Femur (tissue), 1 donor: ENCODE measurements at regions not wholly inside any gene's neighbourhood (a gene's known extent, or its start where the extent isn't known, plus 50 kb on each side); places are given as distances from the start of the nearest gene placed in this dataset.

Source experiments
- DNase-seq: peaks from one replicate; pipeline ENCODE4 v3.0.0-alpha.2; 2017

DNA sequence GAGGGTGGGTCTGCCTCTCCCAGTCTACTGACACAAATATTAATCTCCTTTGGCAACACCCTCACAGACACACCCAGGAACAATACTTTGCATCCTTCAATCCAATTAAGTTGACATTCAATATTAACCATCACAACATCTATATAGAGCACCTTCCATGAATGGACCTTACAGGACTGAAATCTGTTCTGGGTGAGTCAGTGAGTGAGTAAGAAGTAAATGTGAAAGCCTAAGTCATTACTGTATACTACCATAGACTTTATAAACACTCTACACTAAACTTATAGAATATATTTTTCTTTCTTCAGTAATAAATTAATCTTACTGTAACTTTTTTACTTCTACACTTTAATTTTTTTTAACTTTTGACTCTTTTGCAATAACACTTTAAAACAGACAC, 993.8 kb upstream of the MAP3K7 start:
- DNase-seq: no peak

- DNase-seq: no peak
Observed at GRCh38 chr6:91575032-91575431, 988.2 kb upstream of the MAP3K7 start.

DNA sequence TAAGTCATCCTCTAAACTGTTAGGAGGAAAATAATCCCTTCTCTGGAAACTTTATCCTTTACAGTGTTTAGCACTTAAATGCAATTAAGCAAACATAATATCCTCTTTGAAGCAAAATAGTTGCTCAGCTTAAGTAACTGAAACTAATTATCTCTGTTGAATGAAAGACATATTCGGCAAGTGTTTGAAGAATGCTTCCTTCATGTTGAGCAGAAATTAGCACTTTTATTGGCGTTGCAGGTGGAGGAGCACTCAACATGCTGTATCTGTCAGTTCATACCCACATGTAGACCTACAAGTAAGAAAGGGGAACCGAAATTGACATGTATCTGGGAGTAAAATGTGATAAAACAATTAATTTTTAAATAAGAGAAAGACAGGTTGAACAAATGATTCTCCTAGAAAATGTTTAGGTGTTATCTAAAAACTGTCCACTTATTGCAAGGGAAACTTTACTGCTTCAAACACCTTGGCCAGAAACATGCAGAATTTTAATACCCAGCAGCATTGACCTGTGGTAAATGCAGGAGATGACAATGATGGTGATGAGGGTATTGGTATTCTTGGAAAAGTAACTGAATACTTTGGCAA, 987.0 kb upstream of the MAP3K7 start:
- DNase-seq: no peak

DNA sequence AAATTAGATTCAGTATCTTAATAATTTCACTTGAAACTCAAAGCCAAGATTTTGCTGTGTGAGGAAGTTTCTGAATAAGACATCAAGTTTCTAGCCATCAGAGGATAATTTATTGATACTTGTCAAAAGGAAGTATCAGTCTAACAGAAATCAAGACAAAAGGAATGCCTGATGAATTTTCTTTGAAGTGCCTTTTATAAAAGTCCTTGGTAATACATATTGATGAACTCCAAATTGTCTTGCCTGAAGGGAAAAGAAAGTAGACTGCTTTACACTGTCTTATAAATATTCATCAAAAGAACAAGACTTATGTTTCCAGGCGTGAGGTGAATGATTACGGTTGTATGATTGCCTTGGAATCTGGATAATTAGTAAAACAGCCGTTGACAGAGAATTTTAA, 986.0 kb upstream of the MAP3K7 start:
- DNase-seq: no peak

GRCh38 chr6:91569071-91569470, 982.2 kb upstream of the MAP3K7 start:
- DNase-seq: no peak

DNA sequence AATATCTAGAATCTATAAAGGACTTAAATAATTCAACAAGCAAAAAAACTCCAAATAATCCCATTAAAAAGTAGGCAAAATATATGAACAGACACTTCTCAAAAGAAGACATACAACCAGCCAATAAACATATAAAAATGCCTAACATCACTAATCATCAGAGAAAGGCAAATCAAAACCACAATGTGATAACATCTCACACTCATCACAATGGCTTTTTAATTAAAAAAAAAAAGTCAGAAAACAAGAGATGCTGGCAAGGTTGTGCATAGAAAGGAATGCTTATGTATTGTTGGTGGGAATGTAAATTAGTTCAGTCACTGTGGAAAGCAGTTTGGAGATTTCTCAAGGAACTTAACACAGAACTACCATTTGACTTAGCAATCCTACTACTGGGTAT, 979.6 kb upstream of the MAP3K7 start:
- no peak for DNase-seq

DNA sequence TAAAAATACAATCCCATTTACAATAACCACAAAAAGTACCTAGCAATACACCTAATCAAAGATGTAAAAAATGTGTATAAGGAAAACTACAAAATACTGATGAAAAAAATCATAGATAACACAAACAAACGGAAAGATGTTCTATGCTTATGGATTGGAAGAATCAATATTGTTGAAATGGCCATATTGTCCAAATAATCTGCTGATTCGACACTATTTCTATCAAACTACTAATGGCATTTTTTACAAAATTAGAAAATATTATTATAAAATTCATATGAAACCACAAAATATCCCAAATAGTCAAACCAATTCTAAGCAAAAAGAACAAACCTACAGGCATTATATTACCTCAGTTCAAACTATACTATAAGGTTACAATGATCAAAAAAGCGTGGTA, 978.3 kb upstream of the MAP3K7 start:
- DNase-seq: no peak

DNA sequence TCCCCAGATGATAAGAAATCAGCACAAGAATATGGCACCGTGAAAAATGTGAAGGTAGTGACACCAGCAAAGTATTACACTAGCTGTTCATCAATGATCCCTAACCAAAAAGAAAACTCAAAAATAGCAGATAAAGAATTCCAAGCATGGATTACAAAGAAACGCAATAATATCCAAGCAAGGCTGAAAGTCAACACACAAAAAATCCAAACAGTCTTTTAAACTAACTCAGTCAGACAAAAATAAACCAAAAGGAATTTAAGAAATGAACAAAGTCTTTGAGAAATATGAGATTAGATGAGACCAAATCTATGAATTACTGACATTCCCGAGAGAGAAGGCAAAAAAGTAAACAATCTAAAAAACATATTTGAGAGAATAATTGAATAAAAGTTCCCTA, 976.1 kb upstream of the MAP3K7 start:
- no peak for DNase-seq

GRCh38 chr6:91560409-91560808, 973.5 kb upstream of the MAP3K7 start:
- no peak for DNase-seq

DNA sequence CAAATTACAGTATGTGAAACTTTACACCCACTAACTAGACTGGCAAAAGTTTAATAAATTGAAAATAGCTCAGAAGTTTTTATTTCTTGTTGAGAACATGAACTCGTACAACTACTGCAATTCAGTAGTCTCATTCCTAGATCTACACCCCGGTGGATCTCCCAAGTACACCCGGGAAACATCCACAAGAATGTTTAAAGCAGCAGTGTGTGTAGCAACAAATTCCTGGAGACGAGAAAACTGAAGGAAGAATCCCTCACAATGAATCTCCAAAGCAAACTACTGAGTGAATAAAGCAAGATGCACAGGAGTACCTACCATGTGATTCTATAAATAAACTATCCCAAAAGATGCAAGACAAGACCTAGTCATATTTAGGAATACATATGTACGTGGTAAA, 954.0 kb upstream of the MAP3K7 start:
- DNase-seq: no peak

GRCh38 chr6:91539456-91539855, 952.6 kb upstream of the MAP3K7 start:
- DNase-seq: no peak

DNA sequence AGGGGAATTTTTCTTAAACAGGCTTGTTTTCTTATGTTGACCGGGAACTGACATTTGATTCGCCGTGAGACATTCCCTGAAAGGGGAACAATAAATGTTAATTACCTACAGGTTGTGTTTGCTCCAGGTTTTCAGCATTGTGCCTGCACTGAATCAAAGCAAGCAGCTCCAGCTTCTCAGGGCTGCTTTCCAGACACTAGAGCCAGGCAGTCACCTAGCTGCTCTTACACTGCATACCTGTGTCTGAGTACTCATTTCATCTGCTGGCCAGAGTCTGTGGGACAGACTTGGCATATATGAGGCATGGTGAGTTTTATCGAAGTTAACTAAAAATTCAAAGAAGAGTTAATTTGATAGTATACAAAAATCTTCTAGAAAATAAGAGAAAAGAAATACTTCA, 951.8 kb upstream of the MAP3K7 start:
- no peak for DNase-seq

DNA sequence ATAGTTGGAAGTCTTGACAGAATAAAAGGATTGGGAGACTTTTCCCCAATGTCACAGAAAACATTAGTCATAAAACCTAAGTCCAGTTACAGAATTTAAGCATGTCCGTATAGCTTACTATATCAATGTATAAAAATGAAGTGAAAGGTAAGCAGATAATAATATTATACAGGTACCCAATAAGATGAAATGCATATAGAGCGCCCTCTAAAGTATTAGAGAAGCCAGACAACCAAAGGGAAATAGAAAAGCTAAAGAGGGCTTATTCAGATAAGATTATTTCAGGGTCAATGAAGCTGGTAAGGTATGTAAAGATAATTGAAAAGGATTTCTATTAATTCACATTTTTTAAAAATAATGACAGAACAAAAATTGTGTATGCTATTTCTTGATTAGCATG, 947.7 kb upstream of the MAP3K7 start:
- DNase-seq: no peak

DNA sequence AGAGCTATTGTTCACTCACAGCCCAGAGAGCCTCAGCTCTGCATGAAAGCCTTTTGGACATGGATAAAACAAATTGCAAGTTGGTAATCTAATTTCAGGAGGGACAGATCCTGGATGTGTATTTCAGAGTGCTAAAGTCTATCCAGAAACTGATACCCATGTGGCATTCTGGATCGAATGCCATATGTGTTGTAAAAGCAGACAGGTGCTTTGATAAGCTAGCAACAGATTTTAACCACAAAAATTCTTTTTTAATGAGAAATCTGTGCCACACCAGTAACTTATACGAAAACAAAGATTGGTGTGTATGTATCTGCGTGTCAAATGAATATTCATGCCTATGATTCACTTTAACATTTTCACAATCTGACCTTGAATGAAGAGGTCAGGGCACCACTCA, 936.6 kb upstream of the MAP3K7 start:
- no peak for DNase-seq

GRCh38 chr6:91521999-91522398, 935.1 kb upstream of the MAP3K7 start:
- no peak for DNase-seq

GRCh38 chr6:91509711-91510110, 922.8 kb upstream of the MAP3K7 start:
- no peak for DNase-seq

DNA sequence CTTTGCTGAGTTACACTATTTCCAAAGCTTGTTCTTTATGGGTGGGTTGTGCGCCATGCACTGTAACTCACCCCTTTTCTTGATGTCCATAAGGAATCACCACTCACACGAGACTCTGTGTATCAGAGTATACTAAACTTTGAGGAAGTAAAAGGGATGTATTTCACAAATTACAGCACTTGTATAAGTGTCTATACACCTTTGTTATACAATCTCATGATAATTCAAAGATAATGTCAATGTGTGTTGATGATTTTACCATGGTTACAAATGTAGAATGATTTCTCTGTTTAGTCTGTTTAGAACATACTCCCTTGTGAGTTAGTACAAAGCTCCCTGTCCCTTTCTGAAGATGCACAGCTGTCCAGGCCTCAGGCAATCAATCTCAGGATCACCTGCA, 922.2 kb upstream of the MAP3K7 start:
- no peak for DNase-seq

DNA sequence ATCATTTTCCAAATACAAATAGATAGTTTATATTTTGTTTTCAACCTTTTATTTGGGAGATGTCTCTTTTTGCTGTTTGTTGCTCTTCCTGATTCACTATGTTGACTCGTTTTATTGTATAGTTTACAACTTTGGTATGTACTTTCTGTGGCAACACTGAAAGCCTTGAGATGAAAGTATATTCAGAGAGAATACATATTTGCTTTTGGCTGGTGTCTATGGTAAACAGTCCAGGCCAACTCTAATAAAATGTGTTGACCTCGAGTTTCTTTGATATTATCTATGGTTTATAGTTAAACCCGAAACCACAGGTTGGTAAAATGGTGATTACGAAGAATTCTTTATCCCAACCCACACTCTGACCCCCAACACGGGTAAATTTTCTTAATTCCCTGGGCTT, 919.6 kb upstream of the MAP3K7 start:
- no peak for DNase-seq

GRCh38 chr6:91505199-91505598, 918.3 kb upstream of the MAP3K7 start:
- no peak for DNase-seq

- no peak for DNase-seq
Observed at GRCh38 chr6:91501930-91502329, 915.1 kb upstream of the MAP3K7 start.

DNA sequence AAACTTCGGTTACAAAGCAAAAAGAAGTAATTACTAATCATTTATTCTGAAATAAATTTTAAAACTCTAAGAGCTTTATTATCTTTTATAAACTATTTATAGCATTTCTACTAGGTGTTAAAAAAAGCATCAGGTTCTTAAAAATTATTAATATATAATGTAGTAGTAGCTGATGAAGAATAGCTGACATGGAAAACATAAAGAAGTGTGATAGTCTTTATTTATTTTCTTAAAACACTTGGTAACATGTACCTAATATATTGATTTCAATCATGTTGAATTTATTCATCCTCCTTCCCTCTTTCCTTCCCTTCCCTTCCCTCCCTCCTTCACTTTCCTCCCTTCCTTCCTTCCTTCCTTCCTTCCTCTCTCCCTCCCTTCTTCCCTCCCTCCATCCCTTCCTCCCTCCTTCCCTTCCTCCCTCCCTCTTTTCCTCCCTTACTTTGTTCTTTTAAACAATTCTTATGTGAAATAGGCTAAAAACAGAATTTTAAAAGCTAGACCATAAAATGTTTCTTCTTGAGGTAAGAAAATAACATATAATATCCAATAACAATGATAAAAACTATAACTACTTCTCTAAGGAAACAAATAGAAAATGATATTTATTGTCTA, 913.9 kb upstream of the MAP3K7 start:
- no peak for DNase-seq

DNA sequence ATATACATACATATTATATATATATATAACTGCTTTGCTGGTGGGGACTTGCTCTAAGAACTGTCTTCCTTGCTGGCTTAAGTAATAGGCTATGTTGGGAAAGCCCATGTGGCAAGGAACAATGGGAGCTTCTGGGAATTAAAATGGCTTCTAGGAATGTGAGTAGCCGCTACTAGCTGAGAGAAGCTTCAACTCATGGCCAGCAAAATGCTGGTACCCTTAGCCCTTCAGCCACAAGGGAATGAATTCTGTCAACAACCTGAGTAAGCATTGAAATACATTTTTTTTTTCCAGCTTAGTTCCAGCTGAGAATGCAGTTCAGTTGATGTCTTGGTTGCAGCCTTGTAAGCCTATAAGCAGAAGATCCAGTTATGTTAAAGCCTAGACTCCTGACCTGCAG, 911.7 kb upstream of the MAP3K7 start:
- DNase-seq: no peak

GRCh38 chr6:91497770-91498169, 910.9 kb upstream of the MAP3K7 start:
- no peak for DNase-seq

DNA sequence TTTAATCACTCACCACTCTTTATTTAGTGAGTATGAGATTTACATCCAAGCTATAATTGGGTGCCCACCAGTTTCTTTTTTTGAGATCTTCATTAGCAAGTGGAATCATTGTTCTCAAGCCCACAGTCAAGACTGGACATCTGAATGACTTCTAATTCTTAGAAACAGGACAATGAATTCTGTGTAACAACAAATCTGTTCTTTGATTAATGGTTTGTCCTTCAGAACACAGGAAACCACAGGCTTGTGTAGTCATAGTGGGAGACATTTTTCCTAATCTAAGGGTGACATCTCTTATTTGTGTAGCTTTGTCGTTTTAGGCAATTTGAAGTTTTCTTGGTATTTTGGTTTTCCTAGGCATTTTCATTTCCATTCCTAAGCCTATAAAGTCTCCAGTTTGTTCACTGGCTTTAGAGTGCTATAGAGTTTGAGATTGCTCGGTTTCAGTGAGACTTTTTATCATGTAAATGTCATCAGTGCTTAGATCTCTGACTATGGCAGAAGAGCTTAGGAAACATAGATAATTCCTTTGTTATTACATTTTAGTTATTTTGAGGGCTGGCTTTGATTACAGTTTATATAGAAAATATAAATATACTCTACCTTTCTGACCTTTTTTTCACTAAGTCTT, 903.9 kb upstream of the MAP3K7 start:
- DNase-seq: no peak
